IPS-18c (cell line): ENCODE measurements at regions not wholly inside any gene's neighbourhood (a gene's known extent, or its start where the extent isn't known, plus 50 kb on each side); places are given as distances from the start of the nearest gene placed in this dataset.
A peak's percentile ranks its signal among the peaks of the same experiment; 100 is the strongest.
"Not testable (repeated sequence)": the region's sequence is repeated elsewhere in the genome, so short reads cannot be mapped to it uniquely, and the experiment has no call there.

Experiments used
- H3K4me3 ChIP-seq: 2 replicates; pipeline ENCODE4 v1.7.0; 2013; ENCODE audit warnings: low read depth, mild to moderate bottlenecking, low read length, moderate library complexity; ENCODE audit not compliant: insufficient read depth
- H3K9me3 ChIP-seq: one replicate; pipeline ENCODE4 v1.6.1; 2013; ENCODE audit warnings: mild to moderate bottlenecking, low read length, moderate library complexity; ENCODE audit not compliant: control insufficient read depth, insufficient read depth

DNA sequence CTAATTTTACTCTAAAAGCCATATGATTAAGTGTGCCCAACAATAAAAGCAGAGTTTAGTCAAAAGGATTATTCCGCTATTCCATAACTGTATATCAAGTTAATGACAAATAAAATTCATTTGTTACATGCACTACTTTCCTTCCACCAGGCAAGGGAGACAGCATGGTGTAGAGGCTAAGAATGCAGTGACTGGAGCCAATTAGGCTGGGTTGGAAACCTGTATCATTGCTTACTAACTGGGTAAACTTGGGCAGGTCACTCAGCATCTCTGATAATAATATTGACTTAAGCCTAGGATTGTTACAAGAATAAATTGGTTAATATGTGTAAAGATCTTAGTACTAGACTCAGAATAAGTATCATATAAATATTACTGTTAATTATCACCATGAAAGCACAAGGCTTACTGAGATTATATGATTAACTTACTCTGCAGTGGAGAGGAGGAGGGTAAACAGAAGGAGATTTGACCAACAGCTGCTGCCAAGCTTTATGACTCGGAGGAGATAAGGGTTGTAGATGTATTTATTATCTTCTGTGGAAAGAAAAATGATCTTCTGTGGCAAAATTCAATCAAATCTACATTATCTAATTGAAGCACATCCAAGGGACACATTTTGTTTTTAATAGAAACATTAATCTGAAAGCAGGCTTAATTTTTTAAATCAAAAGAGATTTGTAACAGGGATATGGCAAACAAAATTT lies 1459.9 kb downstream of the GRIK2 start:
- Histone ChIP-seq H3K9me3 (no peaks in the 10 kb centered on the region), H3K4me3 (no peak overlapping the region)

DNA sequence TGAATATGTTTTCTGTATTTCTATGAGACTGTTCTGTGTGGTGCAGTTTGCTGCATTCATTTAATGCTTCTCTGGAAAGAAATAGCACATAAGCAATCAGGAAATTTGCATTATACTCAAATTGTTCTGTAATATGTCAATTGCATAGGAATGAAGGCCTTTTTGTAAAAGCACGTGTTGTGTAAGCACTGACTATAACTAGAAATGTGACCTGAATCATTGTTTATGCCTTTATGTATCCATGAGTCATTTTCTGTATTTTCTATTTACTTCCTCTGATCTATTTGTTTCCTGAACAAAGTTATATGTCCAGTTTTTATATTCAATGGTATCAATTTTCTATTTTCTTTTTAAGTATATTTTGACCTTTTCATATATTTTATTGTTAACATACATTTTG lies 1455.3 kb downstream of the GRIK2 start:
- Histone ChIP-seq H3K4me3 (no peak overlapping the region), H3K9me3 (no peaks in the 10 kb centered on the region)

DNA sequence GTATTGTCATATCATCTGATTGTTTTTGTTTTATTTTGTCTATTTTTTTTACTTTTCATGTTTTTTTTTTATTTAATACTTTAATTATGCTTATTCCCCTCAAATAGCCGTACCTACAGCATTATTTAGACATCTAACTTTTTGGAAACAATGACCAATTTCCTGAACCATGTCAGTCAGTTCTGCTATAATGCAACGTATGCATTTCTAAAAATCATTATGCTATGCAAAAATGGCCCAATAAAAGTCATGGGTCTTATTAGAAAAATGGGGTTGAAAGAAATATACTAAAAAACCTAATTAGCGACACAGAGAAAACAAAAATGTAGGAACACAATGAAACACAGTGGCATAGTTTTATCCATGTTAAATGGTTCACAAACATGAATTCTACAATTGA lies 1454.7 kb downstream of the GRIK2 start:
- Histone ChIP-seq H3K4me3 (no peak overlapping the region), H3K9me3 (no peaks in the 10 kb centered on the region)

DNA sequence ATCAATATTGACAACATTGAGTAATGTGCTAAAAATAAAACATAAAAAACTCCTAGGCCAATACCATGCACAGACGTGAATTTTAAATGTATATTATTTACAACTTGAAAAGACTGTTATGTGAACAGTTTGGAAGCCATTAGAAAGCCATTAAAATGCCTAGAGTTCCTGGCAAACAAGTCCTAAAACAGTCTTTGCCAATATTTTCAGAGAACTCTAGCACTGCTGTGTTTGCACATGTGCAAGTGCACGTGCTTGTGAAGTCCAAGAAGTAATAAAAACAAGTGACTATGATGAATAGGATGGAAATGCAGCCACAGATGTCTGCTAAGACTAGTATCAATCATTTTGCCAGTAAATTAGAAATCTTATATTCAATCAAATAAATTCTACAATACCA lies 1447.6 kb downstream of the GRIK2 start:
- Histone ChIP-seq H3K9me3 (no peaks in the 10 kb centered on the region), H3K4me3 (no peak overlapping the region)

DNA sequence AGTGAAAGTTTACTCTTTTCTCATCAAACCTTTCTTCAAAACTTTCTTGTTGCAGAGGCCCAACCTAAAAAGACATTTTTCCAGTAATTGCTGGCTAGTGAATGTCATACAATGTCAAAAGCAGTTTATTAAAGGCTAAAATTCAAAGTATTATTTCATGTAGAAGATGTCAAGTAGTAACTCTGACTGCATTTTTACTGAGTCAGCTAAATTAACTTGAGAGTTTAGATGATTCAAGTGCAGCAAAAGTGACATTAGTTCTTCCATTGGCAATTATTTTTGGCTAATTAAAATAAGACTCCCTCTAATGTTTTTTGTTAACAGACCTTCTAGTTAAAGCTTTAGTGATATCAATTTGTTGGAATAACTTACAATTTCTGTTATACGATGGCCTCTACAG lies 1438.5 kb downstream of the GRIK2 start:
- no peaks in the 10 kb centered on the region for H3K9me3 ChIP-seq
- no peak overlapping the region for H3K4me3 ChIP-seq

DNA sequence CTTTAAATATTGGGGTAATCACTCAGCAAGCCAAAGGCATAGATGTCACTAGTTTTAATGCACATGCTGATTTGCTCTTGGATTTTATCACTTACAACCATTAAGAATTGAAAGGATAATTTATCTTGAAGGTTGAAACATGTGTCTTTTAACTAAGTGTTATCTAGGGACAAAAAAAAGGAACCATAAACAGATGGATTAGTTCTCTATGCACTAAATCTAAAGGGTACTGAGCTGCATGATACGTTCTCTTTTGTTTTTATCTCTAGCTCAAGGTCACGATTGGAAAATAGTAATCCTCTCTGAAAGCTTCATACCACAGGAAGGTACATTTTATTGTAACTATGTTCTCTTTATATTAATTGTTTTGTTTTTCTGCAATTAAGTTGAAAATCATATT lies 1426.6 kb downstream of the GRIK2 start:
- H3K4me3 ChIP-seq, result no peak overlapping the region
- H3K9me3 ChIP-seq, result no peaks in the 10 kb centered on the region

DNA sequence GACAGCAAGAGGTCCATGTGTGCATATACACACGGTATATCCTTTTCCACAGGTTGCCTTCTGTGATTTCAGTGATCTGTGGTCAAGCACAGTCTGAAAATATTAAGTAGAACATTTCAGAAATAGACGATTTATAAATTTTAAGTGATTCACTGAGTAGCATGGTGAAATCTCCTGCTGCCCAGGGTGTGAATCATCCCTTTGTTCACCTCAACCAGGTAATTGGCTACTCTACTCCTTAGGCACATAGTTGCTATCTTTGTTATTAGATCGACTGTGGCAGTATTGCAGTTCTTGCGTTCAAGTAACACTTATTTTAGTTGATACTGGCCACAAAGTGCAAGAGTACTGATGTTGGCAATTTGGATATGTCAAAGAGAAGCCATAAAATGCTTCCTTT lies 1421.7 kb downstream of the GRIK2 start:
- H3K9me3 ChIP-seq, result no peaks in the 10 kb centered on the region
- no peak overlapping the region for H3K4me3 ChIP-seq

DNA sequence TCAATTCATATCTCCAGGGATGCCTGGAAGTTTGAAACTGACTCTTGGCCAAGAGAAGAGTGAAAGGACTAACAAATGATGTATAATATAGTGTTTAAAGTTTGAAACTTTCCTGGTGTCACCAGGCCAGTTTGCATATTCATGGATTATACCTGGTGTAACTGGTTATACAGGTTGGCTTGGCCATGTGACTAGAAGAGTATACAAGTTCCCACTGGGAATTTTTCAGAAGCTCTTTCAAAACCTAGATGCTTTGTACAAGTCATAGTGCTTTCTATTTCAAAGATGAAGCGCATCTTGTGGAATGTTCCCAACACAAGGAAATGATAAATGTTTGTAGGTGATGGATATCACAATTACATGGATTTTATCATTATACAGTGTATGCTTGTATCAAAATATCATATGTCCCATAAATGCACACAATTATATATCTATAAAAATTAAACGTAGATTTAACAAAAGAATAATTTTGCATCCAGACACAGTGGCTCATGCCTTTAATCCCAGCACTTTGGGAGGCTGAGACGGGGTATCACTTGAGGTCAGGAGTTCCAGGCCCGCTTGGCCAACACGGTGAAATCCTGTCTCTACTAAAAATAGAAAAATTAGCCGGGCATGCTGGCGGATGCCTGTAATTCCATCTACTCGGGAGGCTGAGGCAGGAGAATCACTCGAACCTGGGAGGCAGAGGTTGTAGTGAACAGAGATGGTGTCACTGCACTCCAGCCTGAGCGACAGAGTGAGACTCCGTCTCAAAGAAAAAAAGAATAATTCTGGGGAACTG lies 1420.2 kb downstream of the GRIK2 start:
- Histone ChIP-seq H3K9me3 (no peaks in the 10 kb centered on the region), H3K4me3 (no peak overlapping the region)

DNA sequence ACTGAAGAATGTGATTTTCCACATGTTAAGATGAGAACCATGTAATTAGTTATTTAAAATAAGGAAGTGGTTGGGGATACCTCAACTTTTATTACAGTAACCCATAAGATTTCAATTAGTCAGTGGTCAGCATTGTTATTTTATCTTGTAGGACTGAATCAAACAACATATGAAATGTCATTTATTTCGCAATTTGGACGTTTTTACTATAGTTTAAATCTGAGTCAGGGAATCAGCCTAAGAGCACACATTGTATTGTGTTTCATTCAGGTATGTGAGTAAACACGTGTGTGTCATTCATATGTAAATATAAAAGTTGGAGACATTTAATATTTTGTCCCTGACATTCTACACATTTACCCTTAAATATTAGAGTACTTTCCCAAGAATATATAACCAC lies 1418.7 kb downstream of the GRIK2 start:
- H3K4me3 ChIP-seq, result no peak overlapping the region
- no peaks in the 10 kb centered on the region for H3K9me3 ChIP-seq

DNA sequence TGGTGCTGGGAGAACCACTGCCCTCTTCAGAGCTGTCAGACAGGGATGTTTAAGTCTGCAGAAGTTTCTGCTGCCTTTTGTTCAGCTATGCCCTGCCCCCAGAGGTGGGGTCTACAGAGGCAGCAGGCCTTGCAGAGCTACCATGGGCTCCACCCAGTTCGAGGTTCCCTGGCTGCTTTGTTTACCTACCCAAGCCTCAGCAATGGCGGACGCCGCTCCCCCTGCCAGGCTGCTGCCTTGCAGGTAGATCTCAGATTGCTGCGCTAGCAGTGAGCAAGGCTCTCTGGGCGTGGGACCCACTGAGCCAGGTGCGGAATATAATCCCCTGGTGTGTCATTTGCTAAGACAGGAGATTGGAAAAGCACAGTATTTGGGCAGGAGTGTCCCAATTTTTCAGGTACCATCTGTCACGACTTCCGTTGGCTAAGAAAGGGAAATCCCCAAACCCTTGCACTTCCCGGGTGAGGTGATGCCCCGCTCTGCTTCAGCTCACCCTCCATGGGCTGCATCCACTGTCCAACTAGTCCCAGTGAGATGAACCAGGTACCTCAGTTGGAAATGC lies 1415.5 kb downstream of the GRIK2 start:
- not testable (repeated sequence) for H3K4me3 ChIP-seq, H3K9me3 ChIP-seq

DNA sequence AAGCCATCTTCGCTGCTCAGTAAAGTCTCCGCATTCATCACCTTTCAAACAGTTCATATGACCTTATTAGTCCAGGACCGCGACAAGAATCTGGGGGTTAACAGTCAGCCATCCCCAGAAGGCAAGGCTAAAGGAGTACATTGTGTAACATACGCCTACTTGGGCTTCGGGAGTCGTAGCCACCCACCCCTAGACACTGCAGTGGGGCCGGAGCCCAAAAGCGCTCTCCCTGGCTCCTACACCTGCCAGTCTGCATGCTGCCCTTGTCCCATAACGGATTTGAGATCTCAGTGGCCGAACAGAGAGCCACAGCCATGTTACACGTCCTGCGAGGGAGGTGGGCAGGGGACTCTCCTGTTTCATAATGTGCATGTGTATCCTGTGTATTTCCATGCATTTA lies 1405.5 kb downstream of the GRIK2 start:
- Histone ChIP-seq H3K4me3 (peak overlapping the region; percentile 61; the same call in 1 of the 2 replicates), H3K9me3 (no peaks in the 10 kb centered on the region)

DNA sequence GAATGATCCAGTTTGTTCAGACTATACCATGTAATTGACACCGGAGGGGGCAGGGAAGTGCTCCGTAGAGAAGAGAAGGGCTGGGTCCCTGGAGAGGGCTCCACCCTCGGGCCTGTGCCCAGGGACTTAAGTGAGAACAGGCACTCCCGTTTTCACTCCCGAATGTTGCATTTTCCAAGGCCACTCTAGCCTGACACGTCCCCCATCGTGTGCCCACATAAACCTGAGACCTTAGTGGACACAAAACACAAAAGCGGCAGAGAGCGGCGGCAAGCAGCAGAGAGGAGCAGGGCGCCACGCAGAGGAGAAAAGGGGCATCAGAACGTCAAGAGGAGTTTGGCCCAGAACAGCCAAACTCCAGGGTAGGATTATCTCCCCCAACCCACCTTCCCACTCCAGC lies 1405.1 kb downstream of the GRIK2 start:
- Histone ChIP-seq H3K4me3 (peak overlapping the region; percentile 61; the same call in 1 of the 2 replicates), H3K9me3 (no peaks in the 10 kb centered on the region)

DNA sequence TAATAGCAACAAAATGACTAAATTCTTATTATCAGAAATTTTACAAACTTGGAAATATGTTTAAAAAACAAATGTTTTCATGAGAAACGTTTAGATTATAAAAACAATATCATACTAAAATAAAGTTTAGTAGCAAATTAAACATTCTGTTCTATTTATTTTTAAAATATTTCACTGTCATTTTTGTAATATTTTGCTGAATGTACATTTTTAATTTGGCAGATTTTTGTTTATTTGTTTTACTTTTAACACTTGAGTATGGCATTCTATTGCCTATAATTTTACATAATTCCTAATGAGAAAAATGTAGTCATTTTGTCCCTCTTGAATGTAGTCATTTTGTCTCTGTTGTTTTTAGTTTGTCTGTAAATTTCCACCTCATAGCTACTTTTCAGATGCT lies 1400.2 kb downstream of the GRIK2 start:
- H3K9me3 ChIP-seq, result no peaks in the 10 kb centered on the region
- H3K4me3 ChIP-seq, result no peak overlapping the region

DNA sequence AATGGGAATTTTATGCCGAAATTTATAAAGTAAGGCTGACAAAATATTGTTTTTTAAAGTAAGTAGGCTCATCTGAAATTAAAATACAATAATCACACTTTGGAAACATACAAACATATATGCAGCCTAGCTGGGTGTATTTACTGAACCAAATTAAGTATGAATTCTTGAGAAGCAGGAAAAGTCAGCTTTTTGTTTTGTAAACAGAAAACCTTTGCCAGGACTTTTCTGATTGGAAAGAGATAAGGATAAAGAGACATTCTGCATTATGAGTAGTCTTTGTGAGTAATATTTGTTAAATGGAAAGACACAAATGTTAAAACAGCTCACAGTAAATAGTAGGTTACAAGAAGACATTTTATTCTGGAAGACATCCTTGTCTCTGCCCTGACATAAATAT lies 1380.8 kb downstream of the GRIK2 start:
- Histone ChIP-seq H3K4me3 (no peak overlapping the region), H3K9me3 (no peaks in the 10 kb centered on the region)

DNA sequence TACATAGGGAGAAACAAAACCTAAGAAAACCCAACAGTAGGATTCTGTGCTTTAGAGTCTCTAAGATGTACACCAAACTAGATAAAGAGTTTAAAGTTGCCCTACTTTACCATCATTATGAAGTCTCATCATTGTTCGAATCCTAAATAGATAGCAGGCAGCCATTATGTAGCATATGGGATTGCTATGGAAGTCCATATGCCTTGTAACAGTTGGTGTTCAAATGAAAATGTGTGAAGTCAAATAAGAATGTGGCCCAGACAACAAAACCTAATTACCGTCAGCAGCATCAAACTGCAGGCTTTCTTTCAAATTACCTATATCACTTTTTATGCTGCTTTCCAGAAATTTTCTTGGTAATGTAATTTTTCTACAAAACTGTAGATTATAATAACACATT lies 1380.1 kb downstream of the GRIK2 start:
- Histone ChIP-seq H3K9me3 (no peaks in the 10 kb centered on the region), H3K4me3 (no peak overlapping the region)

DNA sequence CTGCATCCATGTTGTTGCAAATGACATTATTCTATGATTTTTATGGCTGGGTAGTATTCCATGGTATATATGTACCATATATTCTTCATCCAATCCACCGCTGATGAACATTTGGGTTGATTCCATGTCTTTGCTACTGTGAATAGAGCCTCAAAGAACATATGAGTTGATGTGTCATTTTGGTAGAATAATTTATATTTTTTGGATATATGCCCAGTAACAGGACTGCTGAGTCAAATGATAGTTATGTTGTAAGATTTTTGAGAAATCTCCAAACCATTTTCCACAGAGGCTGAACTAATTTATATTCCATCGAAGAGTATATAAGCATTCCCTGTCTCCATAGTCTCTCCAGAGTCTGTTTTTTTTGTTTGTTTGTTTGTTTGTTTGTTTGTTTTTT lies 1373.5 kb downstream of the GRIK2 start:
- Histone ChIP-seq H3K4me3 (no peak overlapping the region), H3K9me3 (no peaks in the 10 kb centered on the region)

DNA sequence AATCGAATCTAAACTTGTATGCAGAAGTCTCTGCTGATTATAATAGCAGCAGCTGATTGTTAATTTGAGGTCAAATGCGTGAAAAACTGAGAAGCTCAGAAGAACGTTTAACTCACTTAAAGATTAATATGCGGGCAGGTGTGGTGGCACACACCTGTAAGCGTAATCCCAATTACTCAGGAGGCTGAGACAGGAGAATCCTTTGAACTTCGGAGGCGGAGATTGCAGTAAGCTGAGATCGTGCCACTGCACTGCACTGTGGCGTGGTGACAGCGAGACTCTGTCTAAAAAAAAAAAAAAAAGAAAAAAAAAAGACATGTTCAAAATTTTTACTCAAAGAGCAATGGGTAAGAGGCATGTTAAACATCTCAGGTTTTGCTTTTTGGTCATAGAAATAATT lies 1370.8 kb downstream of the GRIK2 start:
- H3K4me3 ChIP-seq, result no peak overlapping the region
- no peaks in the 10 kb centered on the region for H3K9me3 ChIP-seq

DNA sequence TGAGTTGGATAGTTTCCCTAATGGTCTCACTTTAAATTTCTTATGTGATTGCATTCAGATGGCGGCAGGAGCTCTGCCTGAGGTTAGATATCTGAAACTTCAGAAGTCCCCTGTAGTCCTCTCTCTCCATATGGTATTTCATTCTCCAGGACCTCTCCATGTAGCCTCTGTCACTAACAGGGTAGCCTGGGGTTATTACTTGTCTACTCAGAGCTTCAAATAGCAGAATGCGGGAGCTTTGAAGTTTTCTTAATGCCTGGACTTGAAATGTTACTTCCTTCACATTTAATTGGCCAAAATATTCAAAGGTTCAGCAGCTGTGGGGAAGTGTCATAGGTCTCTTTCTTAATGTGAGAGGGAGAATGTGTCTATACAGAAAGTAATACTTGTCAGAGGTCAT lies 1370.4 kb downstream of the GRIK2 start:
- no peaks in the 10 kb centered on the region for H3K9me3 ChIP-seq
- H3K4me3 ChIP-seq, result no peak overlapping the region
